ENCODE measurements at regions not wholly inside any gene's neighbourhood (a gene's known extent, or its start where the extent isn't known, plus 50 kb on each side); places are given as distances from the start of the nearest gene placed in this dataset.
"Not testable (repeated sequence)": the region's sequence is repeated elsewhere in the genome, so short reads cannot be mapped to it uniquely, and the experiment has no call there.

DNA sequence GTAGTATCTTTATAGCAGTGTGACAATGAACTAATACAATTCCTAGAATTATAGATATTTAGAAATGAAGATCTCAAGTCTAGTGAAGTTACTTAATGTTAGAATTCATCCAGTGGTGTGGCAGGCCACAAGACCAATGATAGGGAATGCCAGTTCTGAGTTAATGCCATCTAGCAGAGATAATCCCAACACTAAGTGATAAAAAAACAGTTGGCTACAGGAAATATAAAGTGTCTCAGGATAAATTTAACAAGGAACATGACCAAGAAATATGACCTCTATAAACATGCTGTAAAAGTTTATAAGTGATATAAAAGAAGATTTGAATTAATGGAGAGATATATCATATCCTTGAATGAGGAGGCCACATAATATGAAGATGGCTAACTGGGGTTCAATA, 1790.5 kb upstream of the ADGRL3 start:
- Histone ChIP-seq H3K4me1 (ENCODE audit: control insufficient read depth, insufficient read depth, low read length) (no peaks in the 10 kb centered on the region), H3K27ac (ENCODE audit: insufficient read depth, low read depth, low read length, poor library complexity, severe bottlenecking) (no peak overlapping the region), H3K36me3 (ENCODE audit: control insufficient read depth, insufficient read depth, low read length) (no peaks in the 10 kb centered on the region), H3K9me3 (ENCODE audit: control insufficient read depth, low read length) (no peaks in the 10 kb centered on the region), H3K27me3 (ENCODE audit: control insufficient read depth, insufficient read depth, low read length, poor library complexity, severe bottlenecking) (no peaks in the 10 kb centered on the region), H3K4me3 (ENCODE audit: insufficient read depth, low read depth, low read length) (no peak overlapping the region)

DNA sequence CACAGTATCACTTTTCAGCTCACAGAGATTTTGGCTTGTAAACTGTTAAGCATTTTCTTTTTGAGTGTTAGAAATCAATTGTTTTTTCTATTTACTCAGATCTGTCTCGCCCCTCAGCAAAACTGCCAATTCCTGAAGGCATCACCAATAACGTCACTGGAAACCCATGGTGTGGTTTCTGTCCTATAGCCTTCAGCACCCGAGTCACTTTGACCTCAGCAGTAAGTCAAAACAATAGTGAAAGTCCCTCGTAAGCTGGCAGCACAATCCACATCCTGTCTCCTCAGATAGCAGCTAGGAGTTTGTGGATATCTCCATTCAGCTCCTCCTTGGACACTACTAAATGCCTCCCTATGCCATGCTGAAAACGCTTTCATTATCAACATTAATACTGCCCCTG, 1787.4 kb upstream of the ADGRL3 start:
- no peaks in the 10 kb centered on the region for H3K27me3 ChIP-seq (ENCODE audit: control insufficient read depth, insufficient read depth, low read length, poor library complexity, severe bottlenecking)
- no peaks in the 10 kb centered on the region for H3K36me3 ChIP-seq (ENCODE audit: control insufficient read depth, insufficient read depth, low read length)
- no peaks in the 10 kb centered on the region for H3K4me1 ChIP-seq (ENCODE audit: control insufficient read depth, insufficient read depth, low read length)
- no peaks in the 10 kb centered on the region for H3K9me3 ChIP-seq (ENCODE audit: control insufficient read depth, low read length)
- no peak overlapping the region for H3K4me3 ChIP-seq (ENCODE audit: insufficient read depth, low read depth, low read length)
- 84 to 85% methylated on average over 5 of the region's 5 CpGs for WGBS, 2 experiments
- H3K27ac ChIP-seq (ENCODE audit: insufficient read depth, low read depth, low read length, poor library complexity, severe bottlenecking): no peak overlapping the region

DNA sequence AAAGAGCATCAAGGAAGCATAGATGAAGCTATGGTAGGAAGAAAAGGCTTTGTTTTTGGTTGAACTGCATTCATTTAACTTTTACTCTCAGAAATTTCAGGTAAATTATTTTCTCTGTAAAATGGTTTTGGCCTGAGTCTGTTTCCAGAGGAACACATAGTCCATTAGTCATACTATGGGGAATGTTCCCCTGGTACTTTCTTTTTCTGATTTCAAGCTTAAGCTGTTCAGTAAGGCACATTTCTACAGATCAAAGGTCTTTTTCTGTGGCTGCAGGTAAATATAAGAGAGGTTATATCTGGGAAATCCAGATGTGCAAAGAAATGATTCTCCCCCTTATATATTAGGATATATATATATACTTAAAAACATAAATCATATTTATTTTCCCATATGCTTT, 1744.4 kb upstream of the ADGRL3 start:
- Histone ChIP-seq H3K9me3 (ENCODE audit: control insufficient read depth, low read length) (no peaks in the 10 kb centered on the region), H3K27me3 (ENCODE audit: control insufficient read depth, insufficient read depth, low read length, poor library complexity, severe bottlenecking) (no peaks in the 10 kb centered on the region), H3K27ac (ENCODE audit: insufficient read depth, low read depth, low read length, poor library complexity, severe bottlenecking) (no peak overlapping the region), H3K4me1 (ENCODE audit: control insufficient read depth, insufficient read depth, low read length) (peaks cover 9% of the 10 kb centered on the region), H3K36me3 (ENCODE audit: control insufficient read depth, insufficient read depth, low read length) (no peaks in the 10 kb centered on the region), H3K4me3 (ENCODE audit: insufficient read depth, low read depth, low read length) (no peak overlapping the region)

DNA sequence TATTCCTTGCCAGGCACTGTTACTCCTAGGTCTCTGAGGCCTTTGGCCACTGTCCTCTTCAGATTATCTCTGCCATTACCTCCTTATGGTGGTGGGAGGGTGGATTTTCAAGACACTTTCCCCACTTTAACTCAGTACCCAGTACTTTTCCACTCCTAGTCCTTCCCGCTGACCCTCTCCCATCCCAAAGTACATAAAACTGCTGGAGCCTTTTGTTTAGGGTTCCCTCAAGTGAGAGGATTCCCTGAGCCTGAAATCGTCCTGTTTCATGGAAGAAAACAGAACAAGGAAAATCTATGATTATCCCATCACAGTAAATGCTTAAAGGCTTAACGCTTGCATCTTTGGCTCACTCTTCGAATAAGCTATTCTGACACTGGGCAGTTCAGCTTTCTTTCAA, 1742.5 kb upstream of the ADGRL3 start:
- no peak overlapping the region for H3K4me3 ChIP-seq (ENCODE audit: insufficient read depth, low read depth, low read length)
- WGBS, 2 experiments: 32 to 36% methylated on average over 4 of the region's 4 CpGs
- peaks cover 9% of the 10 kb centered on the region for H3K4me1 ChIP-seq (ENCODE audit: control insufficient read depth, insufficient read depth, low read length)

DNA sequence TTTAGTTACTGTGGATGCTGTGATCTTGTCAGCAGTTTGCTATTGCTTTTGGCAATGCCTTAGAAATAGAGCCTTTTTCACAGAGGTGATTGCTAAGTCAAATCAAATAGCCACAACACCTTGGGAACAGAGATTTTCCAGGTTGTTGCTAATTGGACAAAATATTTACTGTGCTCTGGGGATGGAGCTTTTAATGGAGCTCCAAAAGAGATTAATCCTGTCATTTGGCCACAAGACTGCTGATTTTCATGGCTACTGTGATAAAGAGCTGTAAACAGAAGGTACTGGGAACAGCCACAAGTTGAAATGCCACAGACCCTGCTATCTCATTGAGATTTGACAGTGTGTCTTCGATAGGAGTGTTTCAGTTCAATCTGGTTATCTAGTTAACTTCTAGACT, 1715.2 kb upstream of the ADGRL3 start:
- H3K9me3 ChIP-seq (ENCODE audit: control insufficient read depth, low read length): no peaks in the 10 kb centered on the region
- H3K27ac ChIP-seq (ENCODE audit: insufficient read depth, low read depth, low read length, poor library complexity, severe bottlenecking): no peak overlapping the region
- no peaks in the 10 kb centered on the region for H3K27me3 ChIP-seq (ENCODE audit: control insufficient read depth, insufficient read depth, low read length, poor library complexity, severe bottlenecking)
- 88 to 96% methylated on average over 1 of the region's 1 CpG for WGBS, 2 experiments
- H3K4me3 ChIP-seq (ENCODE audit: insufficient read depth, low read depth, low read length): no peak overlapping the region
- no peaks in the 10 kb centered on the region for H3K36me3 ChIP-seq (ENCODE audit: control insufficient read depth, insufficient read depth, low read length)
- no peaks in the 10 kb centered on the region for H3K4me1 ChIP-seq (ENCODE audit: control insufficient read depth, insufficient read depth, low read length)

More for the DNA sequence above, 1742.5 kb upstream of the ADGRL3 start:
- Histone ChIP-seq H3K27ac (ENCODE audit: insufficient read depth, low read depth, low read length, poor library complexity, severe bottlenecking) (peak overlapping the region; percentile 9), H3K9me3 (ENCODE audit: control insufficient read depth, low read length) (no peaks in the 10 kb centered on the region), H3K27me3 (ENCODE audit: control insufficient read depth, insufficient read depth, low read length, poor library complexity, severe bottlenecking) (no peaks in the 10 kb centered on the region), H3K36me3 (ENCODE audit: control insufficient read depth, insufficient read depth, low read length) (no peaks in the 10 kb centered on the region)

DNA sequence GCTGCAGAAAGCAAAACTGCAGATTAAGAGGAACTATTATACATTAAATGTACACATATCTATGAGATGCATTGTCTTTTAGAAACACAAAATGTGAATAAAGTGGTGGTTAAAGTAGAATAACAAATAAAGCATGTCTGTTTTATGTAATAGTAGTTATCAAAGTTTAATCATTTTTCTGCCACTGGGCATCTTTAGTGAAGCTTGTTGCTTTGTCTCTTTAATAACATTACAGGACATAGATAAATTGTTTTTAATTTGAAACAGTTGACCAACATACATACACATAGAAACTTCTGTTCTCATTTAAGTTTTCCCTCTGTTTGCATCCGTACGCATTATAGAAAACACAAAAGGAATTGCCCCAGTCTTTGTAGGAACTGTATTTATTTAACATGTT, 1700.0 kb upstream of the ADGRL3 start:
- no peaks in the 10 kb centered on the region for H3K27me3 ChIP-seq (ENCODE audit: control insufficient read depth, insufficient read depth, low read length, poor library complexity, severe bottlenecking)
- no peak overlapping the region for H3K4me3 ChIP-seq (ENCODE audit: insufficient read depth, low read depth, low read length)
- H3K9me3 ChIP-seq (ENCODE audit: control insufficient read depth, low read length): peaks cover 2% of the 10 kb centered on the region
- no peak overlapping the region for H3K27ac ChIP-seq (ENCODE audit: insufficient read depth, low read depth, low read length, poor library complexity, severe bottlenecking)
- H3K4me1 ChIP-seq (ENCODE audit: control insufficient read depth, insufficient read depth, low read length): no peaks in the 10 kb centered on the region
- WGBS, 2 experiments: 100% methylated on average over 2 of the region's 2 CpGs; no CpG with 5 or more reads in 1 of the 2 experiments
- no peaks in the 10 kb centered on the region for H3K36me3 ChIP-seq (ENCODE audit: control insufficient read depth, insufficient read depth, low read length)

DNA sequence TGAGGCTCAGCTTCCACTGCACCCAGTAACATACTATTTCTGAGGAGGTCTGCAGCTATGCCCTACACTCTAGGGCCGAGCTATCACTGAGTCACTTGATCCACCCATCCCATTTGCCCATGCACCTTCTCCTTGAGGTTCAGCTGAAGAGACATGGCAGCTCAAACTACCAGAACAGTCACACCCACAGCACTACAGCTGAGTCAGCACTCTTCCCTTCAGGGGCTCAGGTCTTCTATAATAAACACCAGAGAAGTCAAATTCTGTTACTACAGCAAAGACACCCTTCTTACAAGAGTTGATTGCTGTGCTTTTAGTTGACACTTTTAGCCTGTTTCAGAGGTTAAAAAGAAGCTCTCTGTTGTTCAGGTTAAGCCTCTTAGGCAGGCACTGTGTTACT, 1696.4 kb upstream of the ADGRL3 start:
- Histone ChIP-seq H3K27me3 (ENCODE audit: control insufficient read depth, insufficient read depth, low read length, poor library complexity, severe bottlenecking) (no peaks in the 10 kb centered on the region), H3K4me1 (ENCODE audit: control insufficient read depth, insufficient read depth, low read length) (no peaks in the 10 kb centered on the region), H3K36me3 (ENCODE audit: control insufficient read depth, insufficient read depth, low read length) (no peaks in the 10 kb centered on the region), H3K4me3 (ENCODE audit: insufficient read depth, low read depth, low read length) (no peak overlapping the region), H3K27ac (ENCODE audit: insufficient read depth, low read depth, low read length, poor library complexity, severe bottlenecking) (no peak overlapping the region), H3K9me3 (ENCODE audit: control insufficient read depth, low read length) (peaks cover 2% of the 10 kb centered on the region)
- 93 to 96% methylated on average over 1 of the region's 1 CpG for WGBS, 2 experiments

DNA sequence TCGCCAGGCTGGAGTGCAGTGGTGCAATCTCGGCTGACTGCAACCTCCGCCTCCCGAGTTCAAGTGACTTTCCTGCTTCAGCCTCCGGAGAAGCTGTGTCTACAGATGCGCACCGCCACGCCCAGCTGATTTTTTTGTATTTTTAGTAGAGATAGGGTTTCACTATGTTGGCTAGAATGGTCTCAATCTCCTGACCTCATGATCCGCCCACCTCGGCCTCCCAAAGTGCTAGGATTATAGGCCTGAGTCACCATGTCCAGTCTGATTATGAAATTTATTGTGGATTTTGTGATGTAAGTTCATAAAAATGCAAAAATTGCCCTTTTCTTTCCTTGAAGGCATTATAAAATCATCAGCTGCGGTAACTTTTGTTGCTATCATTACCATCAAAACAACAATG, 1688.3 kb upstream of the ADGRL3 start:
- WGBS, 2 experiments: 95 to 96% methylated on average over 10 to 11 of the region's 11 CpGs
- not testable (repeated sequence) for H3K9me3 ChIP-seq (ENCODE audit: control insufficient read depth, low read length); H3K27ac ChIP-seq (ENCODE audit: insufficient read depth, low read depth, low read length, poor library complexity, severe bottlenecking); H3K4me1 ChIP-seq (ENCODE audit: control insufficient read depth, insufficient read depth, low read length); H3K4me3 ChIP-seq (ENCODE audit: insufficient read depth, low read depth, low read length); H3K27me3 ChIP-seq (ENCODE audit: control insufficient read depth, insufficient read depth, low read length, poor library complexity, severe bottlenecking); H3K36me3 ChIP-seq (ENCODE audit: control insufficient read depth, insufficient read depth, low read length)

DNA sequence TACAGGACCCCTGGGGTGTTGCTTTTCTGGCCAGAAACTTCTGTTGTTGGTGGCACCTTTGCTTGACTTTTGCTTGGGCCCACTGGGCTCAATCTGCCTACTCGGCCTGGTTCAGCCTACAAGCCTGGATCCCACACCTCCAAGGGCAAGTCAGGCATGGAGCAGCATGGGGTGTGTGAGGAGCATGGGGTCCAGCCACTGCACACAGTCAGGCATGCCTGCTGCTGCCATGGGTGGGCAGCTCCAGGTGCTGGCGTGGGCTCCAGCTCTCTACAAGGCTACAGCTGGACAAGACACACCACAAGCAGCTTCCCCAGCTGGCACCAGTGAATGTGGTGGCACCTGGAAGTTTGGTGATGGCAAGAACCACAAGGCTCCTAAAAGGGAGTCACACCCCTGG, 1683.1 kb upstream of the ADGRL3 start:
- Histone ChIP-seq H3K27me3 (ENCODE audit: control insufficient read depth, insufficient read depth, low read length, poor library complexity, severe bottlenecking) (no peaks in the 10 kb centered on the region), H3K4me1 (ENCODE audit: control insufficient read depth, insufficient read depth, low read length) (no peaks in the 10 kb centered on the region), H3K27ac (ENCODE audit: insufficient read depth, low read depth, low read length, poor library complexity, severe bottlenecking) (no peak overlapping the region), H3K9me3 (ENCODE audit: control insufficient read depth, low read length) (no peaks in the 10 kb centered on the region), H3K36me3 (ENCODE audit: control insufficient read depth, insufficient read depth, low read length) (no peaks in the 10 kb centered on the region), H3K4me3 (ENCODE audit: insufficient read depth, low read depth, low read length) (no peak overlapping the region)
- 83 to 96% methylated on average over 2 of the region's 2 CpGs for WGBS, 2 experiments

DNA sequence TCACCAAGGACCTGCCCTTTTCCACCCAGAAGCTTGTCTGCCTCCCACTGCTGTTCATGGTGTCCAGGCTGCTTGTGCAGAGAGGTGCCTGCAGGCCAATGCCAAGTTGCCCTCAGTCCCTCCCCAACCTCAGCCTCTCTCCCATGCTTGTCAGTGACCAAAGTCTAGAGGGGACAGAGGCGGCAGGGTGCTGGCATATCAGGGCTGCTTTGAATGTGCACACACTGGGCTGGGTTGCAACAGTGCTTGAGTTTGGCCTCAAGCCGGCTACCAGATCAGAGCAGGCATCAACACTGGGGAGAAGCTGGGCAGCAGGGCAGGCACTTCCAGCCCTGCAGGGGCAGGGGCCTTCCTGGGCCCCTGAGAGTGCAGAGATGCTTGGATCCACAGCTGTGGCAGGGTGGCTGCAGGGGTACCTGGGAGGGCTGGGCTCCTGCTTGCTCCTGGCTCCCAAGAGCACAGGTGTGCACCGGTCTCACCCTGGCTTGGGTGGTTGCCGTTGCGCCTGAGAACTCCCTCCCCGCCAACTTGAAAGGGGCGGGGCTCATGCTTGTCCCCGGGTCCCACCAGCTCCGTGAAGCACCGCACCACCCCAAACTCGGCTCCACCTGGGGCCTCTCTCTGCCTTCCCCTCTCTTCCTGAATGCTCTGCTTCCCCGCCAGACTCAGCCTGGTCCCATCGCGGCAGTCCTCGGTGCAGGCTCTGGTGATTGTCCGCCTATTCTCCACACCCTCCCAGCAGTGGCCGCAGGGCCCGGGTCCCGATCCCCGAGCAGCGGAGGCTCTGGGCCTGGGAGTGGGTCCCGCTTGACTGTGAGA, 1681.9 kb upstream of the ADGRL3 start:
- WGBS, 2 experiments: 90 to 92% methylated on average over 22 of the region's 22 CpGs
- Histone ChIP-seq H3K9me3 (ENCODE audit: control insufficient read depth, low read length) (no peaks in the 10 kb centered on the region), H3K27ac (ENCODE audit: insufficient read depth, low read depth, low read length, poor library complexity, severe bottlenecking) (no peak overlapping the region), H3K27me3 (ENCODE audit: control insufficient read depth, insufficient read depth, low read length, poor library complexity, severe bottlenecking) (no peaks in the 10 kb centered on the region), H3K36me3 (ENCODE audit: control insufficient read depth, insufficient read depth, low read length) (no peaks in the 10 kb centered on the region), H3K4me1 (ENCODE audit: control insufficient read depth, insufficient read depth, low read length) (no peaks in the 10 kb centered on the region), H3K4me3 (ENCODE audit: insufficient read depth, low read depth, low read length) (no peak overlapping the region)

DNA sequence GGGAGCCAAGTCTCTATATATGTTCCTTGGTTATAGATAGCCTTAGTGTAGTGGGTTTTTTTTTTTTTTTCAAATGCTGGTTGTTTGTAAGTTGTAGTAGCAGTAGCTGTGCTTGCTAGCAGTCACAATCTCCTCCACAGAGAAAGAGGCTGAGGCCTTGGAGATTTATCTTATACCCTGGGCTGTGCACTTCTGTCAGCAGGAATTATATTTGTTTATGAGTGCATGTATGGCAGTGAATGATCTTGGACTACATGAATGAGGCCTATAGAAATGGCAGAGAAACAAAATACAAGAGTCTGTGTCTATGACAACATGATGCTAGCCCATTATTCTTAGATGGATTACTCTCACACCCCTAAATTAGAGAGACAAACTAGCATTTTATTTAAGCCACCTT, 1674.2 kb upstream of the ADGRL3 start:
- Histone ChIP-seq H3K27me3 (ENCODE audit: control insufficient read depth, insufficient read depth, low read length, poor library complexity, severe bottlenecking) (no peaks in the 10 kb centered on the region), H3K9me3 (ENCODE audit: control insufficient read depth, low read length) (no peaks in the 10 kb centered on the region), H3K27ac (ENCODE audit: insufficient read depth, low read depth, low read length, poor library complexity, severe bottlenecking) (no peak overlapping the region), H3K4me3 (ENCODE audit: insufficient read depth, low read depth, low read length) (no peak overlapping the region), H3K4me1 (ENCODE audit: control insufficient read depth, insufficient read depth, low read length) (no peaks in the 10 kb centered on the region), H3K36me3 (ENCODE audit: control insufficient read depth, insufficient read depth, low read length) (no peaks in the 10 kb centered on the region)

All from ectodermal cell (in vitro differentiated cells).